DOHH2 (cell line): ENCODE measurements at regions not wholly inside any gene's neighbourhood (a gene's known extent, or its start where the extent isn't known, plus 50 kb on each side); places are given as distances from the start of the nearest gene placed in this dataset.

Experiments used
- H3F3A ChIP-seq: fragments of 200-600 bp; sonication (generic), shearing (Covaris generic); 2 replicates; pipeline ENCODE4 v1.6.0; 2016; ENCODE audit warnings: antibody characterized with exemption, mild to moderate bottlenecking; ENCODE audit not compliant: control insufficient read depth, insufficient read depth
- H3K27ac ChIP-seq: fragments of 200-600 bp; sonication (generic); 2 replicates; pipeline ENCODE4 v1.5.1; 2014; ENCODE audit warnings: low read depth, mild to moderate bottlenecking, low read length, moderate library complexity
- H3K27me3 ChIP-seq: fragments of 200-600 bp; sonication (generic); 2 replicates; pipeline ENCODE4 v1.6.1; 2014; ENCODE audit warnings: mild to moderate bottlenecking, low read length, mixed read lengths; ENCODE audit not compliant: control insufficient read depth
- H3K36me3 ChIP-seq: fragments of 200-600 bp; sonication (generic); 2 replicates; pipeline ENCODE4 v1.6.1; 2014; ENCODE audit warnings: mild to moderate bottlenecking, low read length, moderate library complexity, mixed read lengths; ENCODE audit not compliant: control insufficient read depth
- H3K4me1 ChIP-seq: fragments of 200-600 bp; sonication (generic); 2 replicates; pipeline ENCODE4 v1.6.1; 2014; ENCODE audit warnings: mild to moderate bottlenecking, low read length, mixed read lengths; ENCODE audit not compliant: control insufficient read depth
- H3K4me2 ChIP-seq: fragments of 200-600 bp; sonication (generic); 2 replicates; pipeline ENCODE4 v1.6.0; 2014; ENCODE audit warnings: mild to moderate bottlenecking, low read length, moderate library complexity
- H3K4me3 ChIP-seq: fragments of 200-600 bp; sonication (generic); 2 replicates; pipeline ENCODE4 v1.5.1; 2014; ENCODE audit warnings: mild to moderate bottlenecking, low read length, mixed read lengths
- H3K79me2 ChIP-seq: fragments of 200-600 bp; sonication (generic); 2 replicates; pipeline ENCODE4 v1.6.1; 2014; ENCODE audit warnings: mild to moderate bottlenecking, low read length, mixed read lengths; ENCODE audit not compliant: control insufficient read depth
- H3K9me2 ChIP-seq: fragments of 200-600 bp; sonication (generic); replicated peaks from 2 replicates; pipeline ENCODE4 v1.6.1; 2014; ENCODE audit warnings: mild to moderate bottlenecking, low read length, mixed read lengths; ENCODE audit not compliant: control insufficient read depth
- H3K9me3 ChIP-seq: fragments of 200-600 bp; sonication (generic); 2 replicates; pipeline ENCODE4 v1.6.1; 2014; ENCODE audit warnings: antibody characterized with exemption, low read length, mixed read lengths; ENCODE audit not compliant: control insufficient read depth, insufficient read depth
- H4K20me1 ChIP-seq: fragments of 200-600 bp; sonication (generic); 2 replicates; pipeline ENCODE4 v1.6.0; 2014; ENCODE audit warnings: low read depth, mild to moderate bottlenecking, antibody characterized with exemption, low read length, moderate library complexity; ENCODE audit not compliant: control insufficient read depth, insufficient read depth
- EZH2phosphoT487 ChIP-seq: fragments of 200-600 bp; sonication (generic); IDR thresholded peaks from 2 replicates; pipeline ENCODE4 v1.6.1; 2017; ENCODE audit warnings: borderline replicate concordance, mild to moderate bottlenecking, antibody characterized with exemption, low read length, moderate library complexity, mixed read lengths
- TF ChIP-seq, protein P1 (sequence below): fragments of 200-600 bp; sonication (generic); IDR thresholded peaks from one replicate; pipeline ENCODE4 v1.5.1; 2014; ENCODE audit warnings: antibody characterized with exemption, mild to moderate bottlenecking, low read depth, low read length; ENCODE audit not compliant: poor library complexity, severe bottlenecking

DNA sequence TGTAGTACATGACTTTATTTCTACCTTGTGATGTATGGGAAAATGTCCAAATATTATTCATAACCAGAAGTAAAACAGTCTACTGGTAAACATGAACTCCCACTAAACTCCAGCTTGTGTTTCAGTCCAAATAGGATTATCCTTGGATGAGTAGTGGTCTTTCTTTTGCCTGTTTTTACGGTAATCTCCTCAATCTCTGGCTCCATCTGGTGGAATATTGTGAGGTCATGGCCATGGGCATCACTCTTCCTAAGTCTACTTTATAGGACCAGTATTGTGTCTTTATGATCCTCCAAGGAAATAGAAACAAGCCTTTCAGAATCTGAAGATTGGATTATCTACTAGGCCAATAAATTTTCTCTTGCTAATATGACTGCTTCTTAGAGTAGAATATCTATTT lies 505.0 kb downstream of the BMP2 start:
- H3K4me2 ChIP-seq, result no peak overlapping the region
- H3K4me3 ChIP-seq, result no peak overlapping the region
- no peaks in the 10 kb centered on the region for H3K27me3 ChIP-seq
- no peaks in the 10 kb centered on the region for H3K4me1 ChIP-seq
- no peaks in the 10 kb centered on the region for H4K20me1 ChIP-seq
- no peaks in the 10 kb centered on the region for H3F3A ChIP-seq
- no peaks in the 10 kb centered on the region for H3K36me3 ChIP-seq
- H3K9me3 ChIP-seq, result no peaks in the 10 kb centered on the region
- no peaks in the 10 kb centered on the region for H3K9me2 ChIP-seq
- H3K79me2 ChIP-seq, result no peaks in the 10 kb centered on the region
- no peak overlapping the region for H3K27ac ChIP-seq
- TF ChIP-seq, protein P1, sequence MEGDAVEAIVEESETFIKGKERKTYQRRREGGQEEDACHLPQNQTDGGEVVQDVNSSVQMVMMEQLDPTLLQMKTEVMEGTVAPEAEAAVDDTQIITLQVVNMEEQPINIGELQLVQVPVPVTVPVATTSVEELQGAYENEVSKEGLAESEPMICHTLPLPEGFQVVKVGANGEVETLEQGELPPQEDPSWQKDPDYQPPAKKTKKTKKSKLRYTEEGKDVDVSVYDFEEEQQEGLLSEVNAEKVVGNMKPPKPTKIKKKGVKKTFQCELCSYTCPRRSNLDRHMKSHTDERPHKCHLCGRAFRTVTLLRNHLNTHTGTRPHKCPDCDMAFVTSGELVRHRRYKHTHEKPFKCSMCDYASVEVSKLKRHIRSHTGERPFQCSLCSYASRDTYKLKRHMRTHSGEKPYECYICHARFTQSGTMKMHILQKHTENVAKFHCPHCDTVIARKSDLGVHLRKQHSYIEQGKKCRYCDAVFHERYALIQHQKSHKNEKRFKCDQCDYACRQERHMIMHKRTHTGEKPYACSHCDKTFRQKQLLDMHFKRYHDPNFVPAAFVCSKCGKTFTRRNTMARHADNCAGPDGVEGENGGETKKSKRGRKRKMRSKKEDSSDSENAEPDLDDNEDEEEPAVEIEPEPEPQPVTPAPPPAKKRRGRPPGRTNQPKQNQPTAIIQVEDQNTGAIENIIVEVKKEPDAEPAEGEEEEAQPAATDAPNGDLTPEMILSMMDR, result no peak
- no peak for TF ChIP-seq EZH2phosphoT487

DNA sequence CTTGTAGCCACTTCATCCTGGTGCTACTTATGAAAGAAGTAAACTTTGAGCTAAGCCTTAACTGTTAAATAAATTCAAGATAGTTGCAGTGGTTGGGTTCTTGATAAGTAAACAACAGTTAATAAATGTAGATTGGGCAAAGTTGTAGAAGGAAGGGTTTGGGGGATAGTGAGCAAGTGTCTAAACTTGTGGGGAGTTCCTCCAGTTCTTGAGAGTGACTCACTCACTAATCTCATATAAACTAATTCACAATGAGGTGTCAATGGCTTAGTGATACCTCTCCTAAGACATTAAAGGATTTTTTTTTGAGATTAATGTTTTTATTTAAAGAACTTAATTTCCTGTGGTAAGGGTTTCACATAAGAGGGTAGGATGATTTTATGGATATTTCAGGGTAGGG lies 507.4 kb downstream of the BMP2 start:
- H3K27me3 ChIP-seq, result no peaks in the 10 kb centered on the region
- no peaks in the 10 kb centered on the region for H3K36me3 ChIP-seq
- no peaks in the 10 kb centered on the region for H3K79me2 ChIP-seq
- no peak overlapping the region for H3K27ac ChIP-seq
- no peaks in the 10 kb centered on the region for H3K4me1 ChIP-seq
- H3K9me3 ChIP-seq, result no peaks in the 10 kb centered on the region
- no peaks in the 10 kb centered on the region for H3F3A ChIP-seq
- TF ChIP-seq EZH2phosphoT487, result no peak
- TF ChIP-seq, protein P1, result no peak
- H4K20me1 ChIP-seq, result no peaks in the 10 kb centered on the region
- no peak overlapping the region for H3K4me3 ChIP-seq
- no peaks in the 10 kb centered on the region for H3K9me2 ChIP-seq
- no peak overlapping the region for H3K4me2 ChIP-seq

DNA sequence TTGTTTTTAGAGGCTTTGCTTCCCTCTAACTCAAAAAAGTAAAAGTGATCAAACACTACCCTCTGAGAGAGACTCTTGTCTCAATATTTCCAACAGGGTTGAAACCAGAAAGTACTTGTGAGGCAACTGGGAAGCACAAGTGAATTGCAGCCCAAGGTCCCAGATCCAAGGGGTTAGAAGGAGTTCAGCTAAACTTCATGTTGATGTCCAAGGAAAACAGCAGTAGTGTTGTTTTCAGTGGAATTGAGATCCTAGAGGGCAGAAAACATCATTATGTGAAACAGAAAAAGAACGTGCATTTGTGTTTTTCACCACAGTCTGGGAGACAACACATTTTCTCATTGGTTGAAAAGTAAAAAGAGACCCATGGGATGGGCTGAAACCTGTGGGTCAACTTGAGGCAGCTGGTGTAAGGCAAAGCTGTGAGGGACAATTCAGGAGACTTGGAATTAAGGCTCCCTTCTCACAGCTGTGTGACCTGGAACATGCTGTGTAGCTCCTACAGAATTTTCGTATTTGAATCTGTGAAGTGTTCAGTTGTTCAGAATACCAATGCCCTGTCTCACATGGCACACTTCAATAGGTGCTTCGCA lies 508.3 kb downstream of the BMP2 start:
- Histone ChIP-seq H3K4me3 (no peak overlapping the region), H3K4me2 (no peak overlapping the region), H3K79me2 (no peaks in the 10 kb centered on the region), H3K9me3 (no peaks in the 10 kb centered on the region), H3K9me2 (no peaks in the 10 kb centered on the region), H3K4me1 (no peaks in the 10 kb centered on the region), H4K20me1 (no peaks in the 10 kb centered on the region), H3K27ac (no peak overlapping the region), H3F3A (no peaks in the 10 kb centered on the region), H3K27me3 (no peaks in the 10 kb centered on the region), H3K36me3 (no peaks in the 10 kb centered on the region)
- no peak for TF ChIP-seq EZH2phosphoT487
- TF ChIP-seq, protein P1, result no peak
